ENCODE measurements at regions not wholly inside any gene's neighbourhood (a gene's known extent, or its start where the extent isn't known, plus 50 kb on each side); places are given as distances from the start of the nearest gene placed in this dataset.

GRCh38 chr13:44153496-44153895 lies 220.1 kb upstream of the SERP2 start:
- no peak for DNase-seq (ENCODE audit: low read depth in 2 of 2)

- no peak for DNase-seq (ENCODE audit: low read depth in 2 of 2)
Observed at GRCh38 chr13:44155422-44156293, 218.0 kb upstream of the SERP2 start.

- DNase-seq (ENCODE audit: low read depth in 2 of 2), result no peak
Observed at GRCh38 chr13:44156294-44156658, 217.3 kb upstream of the SERP2 start.

- no peak for DNase-seq (ENCODE audit: low read depth in 2 of 2)
Observed at GRCh38 chr13:44157606-44158005, 216.0 kb upstream of the SERP2 start.

GRCh38 chr13:44158098-44158521 lies 215.5 kb upstream of the SERP2 start:
- no peak for DNase-seq (ENCODE audit: low read depth in 2 of 2)

GRCh38 chr13:44158881-44159632 lies 214.6 kb upstream of the SERP2 start:
- DNase-seq (ENCODE audit: low read depth in 2 of 2), result no peak

GRCh38 chr13:44159633-44160279 lies 213.9 kb upstream of the SERP2 start:
- no peak for DNase-seq (ENCODE audit: low read depth in 2 of 2)

- DNase-seq (ENCODE audit: low read depth in 2 of 2), result no peak
Observed at GRCh38 chr13:44160591-44161191, 212.9 kb upstream of the SERP2 start.

GRCh38 chr13:44163108-44163507 lies 210.5 kb upstream of the SERP2 start:
- DNase-seq (ENCODE audit: low read depth in 2 of 2), result no peak

- DNase-seq (ENCODE audit: low read depth in 2 of 2), result no peak
Observed at GRCh38 chr13:44165221-44165888, 208.3 kb upstream of the SERP2 start.

GRCh38 chr13:44165889-44166496 lies 207.6 kb upstream of the SERP2 start:
- no peak for DNase-seq (ENCODE audit: low read depth in 2 of 2)

- DNase-seq (ENCODE audit: low read depth in 2 of 2), result no peak
Observed at GRCh38 chr13:44169018-44169911, 204.4 kb upstream of the SERP2 start.

- DNase-seq (ENCODE audit: low read depth in 2 of 2), result no peak
Observed at GRCh38 chr13:44170731-44171130, 202.9 kb upstream of the SERP2 start.

- DNase-seq (ENCODE audit: low read depth in 2 of 2), result no peak
Observed at GRCh38 chr13:44171156-44171555, 202.5 kb upstream of the SERP2 start.

GRCh38 chr13:44171861-44172260 lies 201.8 kb upstream of the SERP2 start:
- DNase-seq (ENCODE audit: low read depth in 2 of 2), result no peak

GRCh38 chr13:44172281-44172810 lies 201.3 kb upstream of the SERP2 start:
- DNase-seq (ENCODE audit: low read depth in 2 of 2), result no peak

GRCh38 chr13:44174769-44175425 lies 198.7 kb upstream of the SERP2 start:
- no peak for DNase-seq (ENCODE audit: low read depth in 2 of 2)

GRCh38 chr13:44176173-44176572 lies 197.5 kb upstream of the SERP2 start:
- DNase-seq (ENCODE audit: low read depth in 2 of 2), result no peak

GRCh38 chr13:44180876-44181536 lies 192.6 kb upstream of the SERP2 start:
- DNase-seq (ENCODE audit: low read depth in 2 of 2), result no peak
